A673 (cell line): ENCODE measurements at regions not wholly inside any gene's neighbourhood (a gene's known extent, or its start where the extent isn't known, plus 50 kb on each side); places are given as distances from the start of the nearest gene placed in this dataset.

Experiments
- BruUV-seq: library from RNA; stranded (reverse); fragments of 400-500 nt; replicated peaks from 2 replicates; lab custom pipeline; 2021; lab: Mats Ljungman, UMichigan
- CTCF ChIA-PET: fragments of 300-600 bp; sonication (Branson Sonifier 250); formaldehyde crosslinking; loops from one replicate; lab custom pipeline; 2022; ENCODE audit warnings: antibody characterized with exemption; lab: Charles Lee
- POLR2A ChIA-PET: fragments of 300-600 bp; sonication (Branson Sonifier 250); formaldehyde crosslinking; loops from one replicate; lab custom pipeline; 2022; ENCODE audit warnings: antibody characterized with exemption; ENCODE audit not compliant: low non-redundant PET; lab: Charles Lee
- DNase-seq: peaks from one replicate; pipeline ENCODE4 v3.0.0-alpha.2; 2015; ENCODE audit warnings: low spot score
- H3K27ac ChIP-seq: fragments of 200-600 bp; sonication (generic); 2 replicates; pipeline ENCODE4 v1.5.1; 2016; ENCODE audit warnings: mixed run types, low read depth, mild to moderate bottlenecking, mixed read lengths, antibody characterized with exemption, low read length; ENCODE audit not compliant: poor library complexity, severe bottlenecking
- H3K27me3 ChIP-seq: fragments of 200-600 bp; sonication (generic); replicated peaks from 2 replicates; pipeline ENCODE4 v1.6.1; 2017; ENCODE audit warnings: mixed run types, low read depth, mild to moderate bottlenecking, mixed read lengths, antibody characterized with exemption, low read length; ENCODE audit not compliant: insufficient read depth, poor library complexity
- H3K36me3 ChIP-seq: fragments of 200-600 bp; sonication (generic); 2 replicates; pipeline ENCODE4 v1.6.1; 2016; ENCODE audit warnings: mixed run types, mild to moderate bottlenecking, mixed read lengths, antibody characterized with exemption, low read length; ENCODE audit not compliant: insufficient read depth, poor library complexity, severe bottlenecking
- H3K4me1 ChIP-seq: fragments of 200-600 bp; sonication (generic); 2 replicates; pipeline ENCODE4 v1.6.1; 2017; ENCODE audit warnings: mixed run types, mild to moderate bottlenecking, mixed read lengths, antibody characterized with exemption, low read length; ENCODE audit not compliant: insufficient read depth, poor library complexity, severe bottlenecking
- H3K4me3 ChIP-seq: fragments of 200-600 bp; sonication (generic); 2 replicates; pipeline ENCODE4 v1.5.1; 2016; ENCODE audit warnings: low read depth, mixed run types, mild to moderate bottlenecking, mixed read lengths, low read length; ENCODE audit not compliant: poor library complexity, severe bottlenecking
- H3K9me3 ChIP-seq: fragments of 200-600 bp; sonication (generic); 2 replicates; pipeline ENCODE4 v1.6.1; 2016; ENCODE audit warnings: mixed run types, low read depth, mild to moderate bottlenecking, mixed read lengths, antibody characterized with exemption, low read length; ENCODE audit not compliant: poor library complexity, severe bottlenecking
- EZH2 ChIP-seq: fragments of 200-600 bp; sonication (generic); IDR thresholded peaks from 2 replicates; pipeline ENCODE4 v1.6.1; 2017; ENCODE audit warnings: borderline replicate concordance, low read depth, mild to moderate bottlenecking, mixed read lengths, antibody characterized with exemption, low read length; ENCODE audit not compliant: poor library complexity, severe bottlenecking
- intact Hi-C: fragments of 100-400 bp; cut with micrococcal nuclease; formaldehyde crosslinking; loops from one replicate; pipeline ENCODE4 v1.10.0; 2022; ENCODE audit not compliant: unreplicated experiment
- TF ChIP-seq, protein P1 (sequence below): fragments of 300-800, 200-600 bp; sonication (generic); conservative IDR thresholded peaks from 2 replicates; pipeline ENCODE4 v1.5.1; 2017; ENCODE audit warnings: low read depth, mild to moderate bottlenecking, antibody characterized with exemption, low read length, moderate library complexity, mixed read lengths

DNA sequence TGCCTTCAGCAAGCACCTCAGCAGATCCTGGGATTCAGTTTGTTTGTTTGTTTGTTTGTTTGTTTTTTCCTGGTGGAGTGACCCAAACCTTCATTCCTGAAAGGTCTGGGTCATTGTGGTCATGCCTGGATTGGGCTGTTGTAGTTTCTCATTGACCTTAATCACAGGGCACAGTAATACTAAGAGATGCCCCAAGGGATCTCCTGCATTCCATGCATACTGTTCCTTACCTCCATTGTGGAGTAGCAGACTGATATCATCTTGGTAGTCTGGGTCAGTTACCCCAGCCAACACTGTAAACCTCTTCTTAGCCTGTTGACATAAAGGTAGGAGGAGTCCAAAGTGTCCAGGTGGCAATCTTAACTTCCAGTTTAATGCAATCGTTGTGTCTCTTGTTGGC, 1466.7 kb upstream of the CDH9 start:
- intact Hi-C loops = no loop called here
- no peak for TF ChIP-seq EZH2
- TF ChIP-seq, protein P1, sequence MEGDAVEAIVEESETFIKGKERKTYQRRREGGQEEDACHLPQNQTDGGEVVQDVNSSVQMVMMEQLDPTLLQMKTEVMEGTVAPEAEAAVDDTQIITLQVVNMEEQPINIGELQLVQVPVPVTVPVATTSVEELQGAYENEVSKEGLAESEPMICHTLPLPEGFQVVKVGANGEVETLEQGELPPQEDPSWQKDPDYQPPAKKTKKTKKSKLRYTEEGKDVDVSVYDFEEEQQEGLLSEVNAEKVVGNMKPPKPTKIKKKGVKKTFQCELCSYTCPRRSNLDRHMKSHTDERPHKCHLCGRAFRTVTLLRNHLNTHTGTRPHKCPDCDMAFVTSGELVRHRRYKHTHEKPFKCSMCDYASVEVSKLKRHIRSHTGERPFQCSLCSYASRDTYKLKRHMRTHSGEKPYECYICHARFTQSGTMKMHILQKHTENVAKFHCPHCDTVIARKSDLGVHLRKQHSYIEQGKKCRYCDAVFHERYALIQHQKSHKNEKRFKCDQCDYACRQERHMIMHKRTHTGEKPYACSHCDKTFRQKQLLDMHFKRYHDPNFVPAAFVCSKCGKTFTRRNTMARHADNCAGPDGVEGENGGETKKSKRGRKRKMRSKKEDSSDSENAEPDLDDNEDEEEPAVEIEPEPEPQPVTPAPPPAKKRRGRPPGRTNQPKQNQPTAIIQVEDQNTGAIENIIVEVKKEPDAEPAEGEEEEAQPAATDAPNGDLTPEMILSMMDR = no peak
- BruUV-seq = no TSS peak
- no peaks in the 10 kb centered on the region for H3K36me3 ChIP-seq
- no peak overlapping the region for H3K27ac ChIP-seq
- ChIA-PET POLR2A (no interaction called here), CTCF (no interaction called here)
- no peaks in the 10 kb centered on the region for H3K9me3 ChIP-seq
- no peak overlapping the region for H3K4me3 ChIP-seq
- no peak for DNase-seq
- no peaks in the 10 kb centered on the region for H3K27me3 ChIP-seq
- no peaks in the 10 kb centered on the region for H3K4me1 ChIP-seq

DNA sequence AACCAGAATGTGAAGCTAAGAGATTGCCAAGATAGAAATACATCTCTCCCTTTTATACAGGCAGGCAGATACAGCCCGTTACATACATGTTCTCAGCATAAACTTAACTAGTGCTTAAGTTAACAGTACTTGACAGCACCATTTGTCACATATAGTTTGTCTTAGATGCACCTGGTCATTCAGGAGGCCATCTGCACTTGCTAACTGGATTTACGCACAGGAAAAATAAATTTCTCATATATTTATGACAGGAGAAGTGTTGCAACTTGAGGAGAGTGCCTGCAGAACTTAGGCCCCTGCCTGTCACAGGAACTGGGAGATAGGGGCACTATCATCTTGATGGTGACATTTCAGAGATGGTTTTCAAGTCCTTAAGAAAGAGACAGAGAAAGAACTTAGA, 1462.1 kb upstream of the CDH9 start:
- no peaks in the 10 kb centered on the region for H3K36me3 ChIP-seq
- intact Hi-C loops = no loop called here
- no peak for TF ChIP-seq EZH2
- H3K4me3 ChIP-seq = no peak overlapping the region
- H3K4me1 ChIP-seq = no peaks in the 10 kb centered on the region
- no peak for DNase-seq
- no TSS peak for BruUV-seq
- no peaks in the 10 kb centered on the region for H3K27me3 ChIP-seq
- H3K27ac ChIP-seq = no peak overlapping the region
- ChIA-PET POLR2A (no interaction called here), CTCF (no interaction called here)
- H3K9me3 ChIP-seq = no peaks in the 10 kb centered on the region

DNA sequence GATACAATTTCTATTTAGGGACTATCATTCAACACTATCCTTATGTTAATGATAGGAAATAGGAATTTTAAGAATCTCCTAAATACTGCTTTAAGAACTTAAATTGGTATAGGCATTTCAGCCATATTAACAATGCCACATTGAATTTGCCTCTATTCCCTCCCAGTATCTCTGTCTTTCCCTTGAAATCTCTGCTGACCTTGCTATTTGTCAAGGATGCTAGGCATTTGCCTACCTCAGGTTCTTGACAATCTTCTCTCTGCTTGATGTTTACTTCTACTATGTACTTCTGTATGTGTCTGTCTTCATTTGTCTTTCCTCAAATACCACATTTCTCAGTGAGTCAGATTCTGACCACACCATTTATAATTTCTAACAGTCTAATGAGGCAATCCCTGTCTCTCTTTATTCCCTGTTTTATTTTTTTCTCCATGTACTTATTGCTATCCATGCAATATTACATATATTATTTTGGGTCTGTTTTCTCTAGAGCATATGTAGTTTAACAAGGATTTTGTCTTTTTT, 1461.4 kb upstream of the CDH9 start:
- no peak for DNase-seq
- intact Hi-C loops = no loop called here
- Histone ChIP-seq H3K27me3 (no peaks in the 10 kb centered on the region), H3K4me3 (no peak overlapping the region), H3K27ac (no peak overlapping the region), H3K4me1 (no peaks in the 10 kb centered on the region), H3K9me3 (no peaks in the 10 kb centered on the region), H3K36me3 (no peaks in the 10 kb centered on the region)
- ChIA-PET CTCF (no interaction called here), POLR2A (no interaction called here)
- TF ChIP-seq, protein P1 = no peak
- no peak for TF ChIP-seq EZH2
- no TSS peak for BruUV-seq

DNA sequence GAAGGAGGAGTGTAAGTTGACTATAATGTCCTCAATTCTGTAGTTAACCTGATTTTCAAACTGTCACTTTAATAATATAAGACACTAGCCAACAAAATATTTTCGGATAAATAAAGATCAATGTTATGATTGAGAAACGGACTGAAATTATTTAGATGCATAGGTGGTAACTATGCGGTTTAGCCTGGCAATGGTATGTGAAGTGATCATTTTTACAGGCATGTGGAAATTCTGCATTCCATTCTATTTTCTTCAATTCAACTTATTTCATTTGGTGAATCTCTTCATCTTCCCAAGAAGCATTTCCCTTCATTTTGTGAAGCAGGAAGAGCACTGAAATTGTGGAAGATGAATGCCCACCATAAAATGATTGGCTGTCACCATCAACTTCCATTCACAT, 1457.5 kb upstream of the CDH9 start:
- Histone ChIP-seq H3K9me3 (no peaks in the 10 kb centered on the region), H3K4me1 (no peaks in the 10 kb centered on the region), H3K27me3 (no peaks in the 10 kb centered on the region), H3K27ac (no peak overlapping the region), H3K4me3 (no peak overlapping the region), H3K36me3 (no peaks in the 10 kb centered on the region)
- POLR2A ChIA-PET = no interaction called here
- TF ChIP-seq EZH2 = no peak
- CTCF ChIA-PET = no interaction called here
- no peak for DNase-seq
- intact Hi-C loops = no loop called here
- no TSS peak for BruUV-seq
